B cell (primary cell): ENCODE measurements at regions not wholly inside any gene's neighbourhood (a gene's known extent, or its start where the extent isn't known, plus 50 kb on each side); places are given as distances from the start of the nearest gene placed in this dataset.

Source experiments
- CTCF ChIP-seq: fragments of 200-600 bp; IDR thresholded peaks from one replicate; pipeline ENCODE4 v1.8.0; 2022; ENCODE audit warnings: antibody characterized with exemption, mild to moderate bottlenecking
- EZH2 ChIP-seq: IDR thresholded peaks from 2 replicates; pipeline ENCODE4 v1.6.1; 2012; ENCODE audit warnings: borderline replicate concordance, low read depth, mild to moderate bottlenecking, moderate library complexity, low read length; ENCODE audit not compliant: insufficient read depth, poor library complexity, severe bottlenecking

- no peak for TF ChIP-seq CTCF
- no peak for TF ChIP-seq EZH2
Observed at GRCh38 chr1:198105185-198105584, 51.6 kb upstream of the NEK7 start.
